ENCODE measurements at regions not wholly inside any gene's neighbourhood (a gene's known extent, or its start where the extent isn't known, plus 50 kb on each side); places are given as distances from the start of the nearest gene placed in this dataset.

GRCh38 chr21:15441060-15441493, 288.7 kb upstream of the USP25 start (continued):
- TF ChIP-seq ZMAT3 (CRISPR knock-in tag; conservative IDR thresholded peaks at IDR 0.05), result peak; percentile 89; the same call in 1 of the 2 replicates
- TF ChIP-seq, protein P1, sequence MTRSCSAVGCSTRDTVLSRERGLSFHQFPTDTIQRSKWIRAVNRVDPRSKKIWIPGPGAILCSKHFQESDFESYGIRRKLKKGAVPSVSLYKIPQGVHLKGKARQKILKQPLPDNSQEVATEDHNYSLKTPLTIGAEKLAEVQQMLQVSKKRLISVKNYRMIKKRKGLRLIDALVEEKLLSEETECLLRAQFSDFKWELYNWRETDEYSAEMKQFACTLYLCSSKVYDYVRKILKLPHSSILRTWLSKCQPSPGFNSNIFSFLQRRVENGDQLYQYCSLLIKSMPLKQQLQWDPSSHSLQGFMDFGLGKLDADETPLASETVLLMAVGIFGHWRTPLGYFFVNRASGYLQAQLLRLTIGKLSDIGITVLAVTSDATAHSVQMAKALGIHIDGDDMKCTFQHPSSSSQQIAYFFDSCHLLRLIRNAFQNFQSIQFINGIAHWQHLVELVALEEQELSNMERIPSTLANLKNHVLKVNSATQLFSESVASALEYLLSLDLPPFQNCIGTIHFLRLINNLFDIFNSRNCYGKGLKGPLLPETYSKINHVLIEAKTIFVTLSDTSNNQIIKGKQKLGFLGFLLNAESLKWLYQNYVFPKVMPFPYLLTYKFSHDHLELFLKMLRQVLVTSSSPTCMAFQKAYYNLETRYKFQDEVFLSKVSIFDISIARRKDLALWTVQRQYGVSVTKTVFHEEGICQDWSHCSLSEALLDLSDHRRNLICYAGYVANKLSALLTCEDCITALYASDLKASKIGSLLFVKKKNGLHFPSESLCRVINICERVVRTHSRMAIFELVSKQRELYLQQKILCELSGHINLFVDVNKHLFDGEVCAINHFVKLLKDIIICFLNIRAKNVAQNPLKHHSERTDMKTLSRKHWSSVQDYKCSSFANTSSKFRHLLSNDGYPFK (CRISPR knock-in tag; IDR thresholded peaks at IDR 0.05; ENCODE audit: borderline replicate concordance), result no peak
- peak; percentile 99 for TF ChIP-seq RXRB (CRISPR knock-in tag; IDR thresholded peaks at IDR 0.05; ENCODE audit: borderline replicate concordance)
- TF ChIP-seq RFX1 (IDR thresholded peaks at IDR 0.05), result no peak
- no peak; the same call in 1 of the 2 replicates for TF ChIP-seq UBTF (CRISPR knock-in tag; IDR thresholded peaks at IDR 0.05)
- no peak for TF ChIP-seq HOXA9 (CRISPR knock-in tag; IDR thresholded peaks at IDR 0.05; ENCODE audit: borderline replicate concordance)
- TF ChIP-seq PLSCR1 (CRISPR knock-in tag; IDR thresholded peaks at IDR 0.05; ENCODE audit: borderline replicate concordance), result no peak
- no peak for TF ChIP-seq ZNF563 (CRISPR knock-in tag; IDR thresholded peaks at IDR 0.05)
- peak; percentile 91; the same call in 1 of the 2 replicates for TF ChIP-seq ZMYM2 (CRISPR knock-in tag; IDR thresholded peaks at IDR 0.05)
- 0 out of 2 replicates have a peak, but pooled peaks have one; percentile 27 for TF ChIP-seq ZNF773 (CRISPR knock-in tag; IDR thresholded peaks at IDR 0.05; ENCODE audit: borderline replicate concordance)
- TF ChIP-seq PHF5A (CRISPR knock-in tag; IDR thresholded peaks at IDR 0.05; ENCODE audit: low read depth, unreplicated experiment), result no peak
- peak; percentile 99 for TF ChIP-seq TFE3 (CRISPR knock-in tag; IDR thresholded peaks at IDR 0.05)
- TF ChIP-seq AGO2 (optimal IDR thresholded peaks at IDR 0.05; ENCODE audit: low read depth, low read length), result no peak
- TF ChIP-seq FOXK2 (IDR thresholded peaks at IDR 0.05), result no peak
- peak; percentile 72; the same call in 1 of the 2 replicates for TF ChIP-seq DMAP1 (CRISPR knock-in tag; IDR thresholded peaks at IDR 0.05)
- TF ChIP-seq FOSL1 (CRISPR knock-in tag; IDR thresholded peaks at IDR 0.05; ENCODE audit: borderline replicate concordance), result peak; percentile 69; the same call in 1 of the 2 replicates
- TF ChIP-seq KLF11 (CRISPR knock-in tag; IDR thresholded peaks at IDR 0.05), result no peak
- peak; percentile 72; the same call in 1 of the 2 replicates for TF ChIP-seq ZNF205 (CRISPR knock-in tag; IDR thresholded peaks at IDR 0.05)
- TF ChIP-seq, protein P2, sequence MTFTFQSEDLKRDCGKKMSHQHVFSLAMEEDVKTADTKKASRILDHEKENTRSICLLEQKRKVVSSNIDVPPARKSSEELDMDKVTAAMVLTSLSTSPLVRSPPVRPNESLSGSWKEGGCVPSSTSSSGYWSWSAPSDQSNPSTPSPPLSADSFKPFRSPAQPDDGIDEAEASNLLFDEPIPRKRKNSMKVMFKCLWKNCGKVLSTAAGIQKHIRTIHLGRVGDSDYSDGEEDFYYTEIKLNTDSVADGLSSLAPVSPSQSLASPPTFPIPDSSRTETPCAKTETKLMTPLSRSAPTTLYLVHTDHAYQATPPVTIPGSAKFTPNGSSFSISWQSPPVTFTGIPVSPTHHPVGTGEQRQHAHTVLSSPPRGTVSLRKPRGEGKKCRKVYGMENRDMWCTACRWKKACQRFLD (CRISPR knock-in tag; IDR thresholded peaks at IDR 0.05; ENCODE audit: borderline replicate concordance), result no peak
- TF ChIP-seq, protein P3, sequence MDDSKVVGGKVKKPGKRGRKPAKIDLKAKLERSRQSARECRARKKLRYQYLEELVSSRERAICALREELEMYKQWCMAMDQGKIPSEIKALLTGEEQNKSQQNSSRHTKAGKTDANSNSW (CRISPR knock-in tag; IDR thresholded peaks at IDR 0.05; ENCODE audit: borderline replicate concordance), result no peak
- TF ChIP-seq SRSF1 (optimal IDR thresholded peaks at IDR 0.05; ENCODE audit: low read depth, low read length), result no peak
- TF ChIP-seq MAFG (CRISPR knock-in tag; IDR thresholded peaks at IDR 0.05), result no peak
- TF ChIP-seq LCORL (IDR thresholded peaks at IDR 0.05), result peak; percentile 78
- TF ChIP-seq LCORL (CRISPR knock-in tag; IDR thresholded peaks at IDR 0.05), result peak; percentile 86
